ENCODE measurements at regions not wholly inside any gene's neighbourhood (a gene's known extent, or its start where the extent isn't known, plus 50 kb on each side); places are given as distances from the start of the nearest gene placed in this dataset.

- Histone ChIP-seq H3K79me2 (ENCODE audit: control insufficient read depth, insufficient read depth, low read length) (no peaks in the 10 kb centered on the region), H3K4me2 (ENCODE audit: control insufficient read depth, extremely low read depth, insufficient read depth, low read depth, low read length) (no peak overlapping the region), H3K9me3 (ENCODE audit: control insufficient read depth, low read depth, low read length) (no peaks in the 10 kb centered on the region), H3K27me3 (ENCODE audit: control insufficient read depth, extremely low read depth, insufficient read depth, low read length) (no peaks in the 10 kb centered on the region), H2AFZ (ENCODE audit: control insufficient read depth, low read length) (no peak overlapping the region), H3K4me1 (ENCODE audit: control insufficient read depth, extremely low read depth, insufficient read depth, low read length) (no peaks in the 10 kb centered on the region), H3K9ac (ENCODE audit: control insufficient read depth, extremely low read depth, insufficient read depth, low read length) (no peak overlapping the region), H4K20me1 (ENCODE audit: control insufficient read depth, extremely low read depth, insufficient read depth, low read length) (no peaks in the 10 kb centered on the region), H3K4me3 (ENCODE audit: control insufficient read depth in 2 of 3, extremely low read depth in 1 of 3, insufficient read depth in 2 of 3, low read depth in 1 of 3, low read length in 3 of 3) (no peak overlapping the region), H3K36me3 (ENCODE audit: control insufficient read depth in 2 of 2, extremely low read depth in 1 of 2, insufficient read depth in 2 of 2, low read length in 2 of 2) (no peaks in the 10 kb centered on the region), H3K9me1 (ENCODE audit: control insufficient read depth, extremely low read depth, insufficient read depth, low read length) (no peaks in the 10 kb centered on the region), H3K27ac (ENCODE audit: control insufficient read depth, insufficient read depth, low read length) (no peak overlapping the region)
- dilution Hi-C loops (cut with MboI; ENCODE audit: extremely low pct_ligation_motif_present, low sequenced_read_pairs), result no loop called here
- FAIRE-seq, result no peak
- no peak for TF ChIP-seq EZH2 (IDR thresholded peaks at IDR 0.05; ENCODE audit: low read length)
- TF ChIP-seq, protein P1, sequence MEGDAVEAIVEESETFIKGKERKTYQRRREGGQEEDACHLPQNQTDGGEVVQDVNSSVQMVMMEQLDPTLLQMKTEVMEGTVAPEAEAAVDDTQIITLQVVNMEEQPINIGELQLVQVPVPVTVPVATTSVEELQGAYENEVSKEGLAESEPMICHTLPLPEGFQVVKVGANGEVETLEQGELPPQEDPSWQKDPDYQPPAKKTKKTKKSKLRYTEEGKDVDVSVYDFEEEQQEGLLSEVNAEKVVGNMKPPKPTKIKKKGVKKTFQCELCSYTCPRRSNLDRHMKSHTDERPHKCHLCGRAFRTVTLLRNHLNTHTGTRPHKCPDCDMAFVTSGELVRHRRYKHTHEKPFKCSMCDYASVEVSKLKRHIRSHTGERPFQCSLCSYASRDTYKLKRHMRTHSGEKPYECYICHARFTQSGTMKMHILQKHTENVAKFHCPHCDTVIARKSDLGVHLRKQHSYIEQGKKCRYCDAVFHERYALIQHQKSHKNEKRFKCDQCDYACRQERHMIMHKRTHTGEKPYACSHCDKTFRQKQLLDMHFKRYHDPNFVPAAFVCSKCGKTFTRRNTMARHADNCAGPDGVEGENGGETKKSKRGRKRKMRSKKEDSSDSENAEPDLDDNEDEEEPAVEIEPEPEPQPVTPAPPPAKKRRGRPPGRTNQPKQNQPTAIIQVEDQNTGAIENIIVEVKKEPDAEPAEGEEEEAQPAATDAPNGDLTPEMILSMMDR (optimal IDR thresholded peaks at IDR 0.05 in 1 of 3, IDR thresholded peaks at IDR 0.05 in 1 of 3, conservative IDR thresholded peaks at IDR 0.05 in 1 of 3; ENCODE audit: extremely low read depth in 1 of 3, insufficient read depth in 2 of 3, low read length in 3 of 3), result no peak
- DNase-seq (ENCODE audit: low read depth, low spot score), result no peak
These were observed 289.9 kb upstream of the CELF2 start for GRCh38 chr10:10727812-10728211.

DNA sequence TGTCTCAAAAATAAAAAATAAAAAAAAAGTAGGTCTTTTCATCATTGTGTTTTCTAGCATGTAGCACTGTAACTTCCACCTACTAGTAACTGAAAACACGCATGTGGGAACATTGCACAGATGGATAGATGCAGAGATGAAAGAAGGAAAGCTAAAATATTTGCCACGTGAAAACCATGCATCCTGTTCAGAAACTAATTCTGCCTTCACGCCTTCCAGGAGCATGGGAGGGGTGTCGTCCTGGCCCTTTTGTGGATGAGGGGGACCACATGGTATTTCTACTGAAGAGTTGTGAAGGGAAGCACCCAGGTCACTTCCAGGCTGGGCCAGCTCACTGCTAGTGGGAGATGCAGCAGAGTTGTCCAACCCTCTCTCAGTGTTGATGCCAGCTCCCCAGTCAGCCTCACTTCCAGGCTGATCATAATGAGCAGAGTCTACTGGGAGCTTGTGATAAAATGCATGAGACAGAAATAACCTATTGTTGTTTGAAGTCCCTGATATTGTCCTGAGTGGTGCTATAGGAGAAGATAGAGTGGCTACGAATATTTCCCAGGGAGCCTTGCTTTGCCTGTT is 287.1 kb upstream of the CELF2 start:
- dilution Hi-C loops (cut with MboI; ENCODE audit: extremely low pct_ligation_motif_present, low sequenced_read_pairs), result no loop called here
- Histone ChIP-seq H3K9me3 (ENCODE audit: control insufficient read depth, low read depth, low read length) (no peaks in the 10 kb centered on the region), H3K79me2 (ENCODE audit: control insufficient read depth, insufficient read depth, low read length) (no peaks in the 10 kb centered on the region), H3K9me1 (ENCODE audit: control insufficient read depth, extremely low read depth, insufficient read depth, low read length) (no peaks in the 10 kb centered on the region), H3K4me3 (ENCODE audit: control insufficient read depth in 2 of 3, extremely low read depth in 1 of 3, insufficient read depth in 2 of 3, low read depth in 1 of 3, low read length in 3 of 3) (no peak overlapping the region), H4K20me1 (ENCODE audit: control insufficient read depth, extremely low read depth, insufficient read depth, low read length) (no peaks in the 10 kb centered on the region), H2AFZ (ENCODE audit: control insufficient read depth, low read length) (no peak overlapping the region), H3K27me3 (ENCODE audit: control insufficient read depth, extremely low read depth, insufficient read depth, low read length) (no peaks in the 10 kb centered on the region), H3K9ac (ENCODE audit: control insufficient read depth, extremely low read depth, insufficient read depth, low read length) (no peak overlapping the region), H3K4me1 (ENCODE audit: control insufficient read depth, extremely low read depth, insufficient read depth, low read length) (no peaks in the 10 kb centered on the region), H3K36me3 (ENCODE audit: control insufficient read depth in 2 of 2, extremely low read depth in 1 of 2, insufficient read depth in 2 of 2, low read length in 2 of 2) (no peaks in the 10 kb centered on the region), H3K4me2 (ENCODE audit: control insufficient read depth, extremely low read depth, insufficient read depth, low read depth, low read length) (no peak overlapping the region), H3K27ac (ENCODE audit: control insufficient read depth, insufficient read depth, low read length) (no peak overlapping the region)
- no peak for FAIRE-seq
- no peak for TF ChIP-seq EZH2 (IDR thresholded peaks at IDR 0.05; ENCODE audit: low read length)
- TF ChIP-seq, protein P1 (optimal IDR thresholded peaks at IDR 0.05 in 1 of 3, IDR thresholded peaks at IDR 0.05 in 1 of 3, conservative IDR thresholded peaks at IDR 0.05 in 1 of 3; ENCODE audit: extremely low read depth in 1 of 3, insufficient read depth in 2 of 3, low read length in 3 of 3), result no peak
- DNase-seq (ENCODE audit: low read depth, low spot score), result no peak
